Esophagus muscularis mucosa (tissue), 4 donors: ENCODE measurements at regions not wholly inside any gene's neighbourhood (a gene's known extent, or its start where the extent isn't known, plus 50 kb on each side); places are given as distances from the start of the nearest gene placed in this dataset.

Experiments
- EP300 ChIP-seq: sonication (generic); formaldehyde crosslinking; IDR thresholded peaks from one replicate; pipeline ENCODE4 v1.6.1; 2017; ENCODE audit warnings: antibody characterized with exemption
- POLR2A ChIP-seq: fragments of 450-650 bp; IDR thresholded peaks from one replicate; pipeline ENCODE4 v1.6.1; 2017; ENCODE audit warnings: antibody characterized with exemption, moderate library complexity, mild to moderate bottlenecking, low read depth
- POLR2AphosphoS5 ChIP-seq, 2 donors: sonication (generic); formaldehyde crosslinking; IDR thresholded peaks; one replicate each; pipeline ENCODE4 v1.6.1; 2017; ENCODE audit warnings: antibody characterized with exemption in 2 of 2
- TF ChIP-seq, protein P1 (sequence below), 3 experiments: fragments of 200-600 bp in 2 of 3; fragments of 450-650 bp in 1 of 3; sonication (generic) in 2 of 3; IDR thresholded peaks; one replicate each; pipeline ENCODE4 v1.5.1; 2017 to 2019; ENCODE audit warnings: antibody characterized with exemption in 3 of 3, mild to moderate bottlenecking in 2 of 3, moderate library complexity in 1 of 3

- no peak for TF ChIP-seq POLR2A
- TF ChIP-seq, protein P1, sequence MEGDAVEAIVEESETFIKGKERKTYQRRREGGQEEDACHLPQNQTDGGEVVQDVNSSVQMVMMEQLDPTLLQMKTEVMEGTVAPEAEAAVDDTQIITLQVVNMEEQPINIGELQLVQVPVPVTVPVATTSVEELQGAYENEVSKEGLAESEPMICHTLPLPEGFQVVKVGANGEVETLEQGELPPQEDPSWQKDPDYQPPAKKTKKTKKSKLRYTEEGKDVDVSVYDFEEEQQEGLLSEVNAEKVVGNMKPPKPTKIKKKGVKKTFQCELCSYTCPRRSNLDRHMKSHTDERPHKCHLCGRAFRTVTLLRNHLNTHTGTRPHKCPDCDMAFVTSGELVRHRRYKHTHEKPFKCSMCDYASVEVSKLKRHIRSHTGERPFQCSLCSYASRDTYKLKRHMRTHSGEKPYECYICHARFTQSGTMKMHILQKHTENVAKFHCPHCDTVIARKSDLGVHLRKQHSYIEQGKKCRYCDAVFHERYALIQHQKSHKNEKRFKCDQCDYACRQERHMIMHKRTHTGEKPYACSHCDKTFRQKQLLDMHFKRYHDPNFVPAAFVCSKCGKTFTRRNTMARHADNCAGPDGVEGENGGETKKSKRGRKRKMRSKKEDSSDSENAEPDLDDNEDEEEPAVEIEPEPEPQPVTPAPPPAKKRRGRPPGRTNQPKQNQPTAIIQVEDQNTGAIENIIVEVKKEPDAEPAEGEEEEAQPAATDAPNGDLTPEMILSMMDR (IDR thresholded peaks at IDR 0.05) = no peak
- TF ChIP-seq EP300 = no peak
- no peak for TF ChIP-seq POLR2AphosphoS5 (IDR thresholded peaks at IDR 0.05)
These were observed 62.7 kb upstream of the GSE1 start for GRCh38 chr16:85550422-85550864.
